GM21576 (cell line): ENCODE measurements at regions not wholly inside any gene's neighbourhood (a gene's known extent, or its start where the extent isn't known, plus 50 kb on each side); places are given as distances from the start of the nearest gene placed in this dataset.
"Not testable (repeated sequence)": the region's sequence is repeated elsewhere in the genome, so short reads cannot be mapped to it uniquely, and the experiment has no call there.

Experiments
- ATAC-seq: cut with Tn5 transposase; IDR thresholded peaks from one replicate; pipeline ENCODE4 v1.9.1; 2021; ENCODE audit warnings: mild to moderate bottlenecking, moderate library complexity; ENCODE audit not compliant: unreplicated experiment

- no peak for ATAC-seq
Observed at GRCh38 chr15:62316413-62317060, 151.5 kb upstream of the C2CD4B start.

DNA sequence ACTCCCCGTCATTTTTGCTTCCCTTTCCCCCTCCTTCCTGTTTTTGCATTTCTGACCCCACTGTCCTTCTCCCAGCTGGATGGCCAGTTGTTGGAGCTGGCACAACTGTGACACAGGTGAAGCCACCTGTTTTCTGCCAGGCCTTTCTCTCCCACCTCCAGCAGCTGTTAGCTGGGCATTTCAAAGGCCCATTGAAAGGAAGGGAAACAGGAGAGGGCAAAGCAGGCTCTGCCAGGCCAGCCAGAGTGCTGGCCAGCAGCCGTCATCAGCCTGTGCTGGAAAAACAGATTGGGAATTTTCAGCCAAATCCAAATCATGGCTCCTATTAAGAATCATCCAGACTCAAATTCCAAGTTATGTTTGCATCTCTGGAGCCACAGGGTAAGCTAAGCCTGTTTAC, 155.2 kb upstream of the C2CD4B start:
- ATAC-seq: no peak

DNA sequence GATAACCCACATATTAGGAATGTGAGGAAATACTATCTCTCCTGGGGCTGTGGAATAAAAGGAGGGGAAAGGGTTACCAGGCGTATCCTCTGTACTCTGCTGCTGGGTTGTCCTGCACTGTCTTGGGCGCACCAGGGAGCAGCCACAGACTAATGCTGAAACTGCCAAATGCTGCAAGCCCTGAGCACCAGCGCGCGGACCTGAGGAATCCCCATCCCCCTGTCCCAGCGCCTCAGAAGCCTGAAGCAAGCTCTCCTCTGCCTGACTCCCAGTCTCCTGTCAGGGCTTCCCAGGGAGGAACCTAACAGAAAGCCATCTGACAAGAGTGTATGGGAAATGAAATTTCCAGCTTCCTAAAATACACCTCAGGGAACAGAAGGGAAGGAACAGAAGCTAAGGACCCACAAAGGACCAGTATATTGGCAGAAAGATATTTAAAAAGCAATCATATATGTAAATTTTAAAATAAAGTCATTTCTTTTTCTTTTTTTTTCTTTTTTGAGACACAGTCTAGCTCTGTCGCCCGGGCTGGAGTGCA, 158.3 kb upstream of the C2CD4B start:
- ATAC-seq: no peak

GRCh38 chr15:62324382-62324781, 159.3 kb upstream of the C2CD4B start:
- ATAC-seq: no peak

DNA sequence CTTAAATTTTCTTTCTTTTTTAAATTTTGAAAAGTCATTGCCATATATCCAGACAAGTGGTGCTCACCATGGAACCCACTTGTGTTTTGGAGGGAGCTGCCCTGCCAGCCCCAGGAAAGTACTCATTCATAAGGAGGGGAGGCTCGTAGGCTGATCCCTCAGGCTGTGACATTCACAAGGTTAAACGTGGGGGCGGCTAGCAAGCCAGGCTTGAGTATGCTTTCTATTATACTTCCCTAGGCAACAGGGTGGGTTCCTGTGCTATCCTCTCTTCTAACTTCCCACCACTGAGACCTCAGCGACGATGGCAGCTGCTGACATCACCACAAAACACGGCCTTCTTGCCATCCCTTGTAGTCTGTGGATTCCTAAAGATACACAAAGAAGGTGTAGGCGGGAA, 160.5 kb upstream of the C2CD4B start:
- ATAC-seq: no peak

DNA sequence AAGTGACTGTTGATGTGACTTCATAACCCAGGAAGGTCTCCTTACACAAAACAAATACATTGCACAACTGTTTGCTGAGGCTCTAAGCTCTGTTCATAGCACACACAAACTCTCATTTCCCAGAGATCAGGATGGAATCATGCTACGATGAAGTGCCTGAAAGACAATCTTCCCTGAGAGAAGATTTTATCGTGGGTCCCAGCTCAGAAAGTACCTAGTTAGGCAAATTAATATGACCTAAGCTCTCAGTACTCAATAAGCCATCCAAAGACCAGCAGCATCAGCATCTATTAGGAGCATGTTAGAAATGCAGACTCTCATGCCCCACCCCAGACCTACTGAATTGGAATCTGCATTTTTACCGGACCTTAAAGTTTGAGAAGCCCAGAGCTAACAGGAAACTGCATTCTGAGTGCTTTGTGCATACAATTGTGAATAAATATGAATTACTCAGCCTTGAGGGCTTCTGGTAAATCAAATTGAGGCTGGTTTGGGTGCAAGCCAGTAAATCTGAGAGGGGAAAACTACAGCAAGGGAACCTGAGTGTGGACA, 161.5 kb upstream of the C2CD4B start:
- no peak for ATAC-seq

GRCh38 chr15:62327406-62327805, 162.3 kb upstream of the C2CD4B start:
- no peak for ATAC-seq

DNA sequence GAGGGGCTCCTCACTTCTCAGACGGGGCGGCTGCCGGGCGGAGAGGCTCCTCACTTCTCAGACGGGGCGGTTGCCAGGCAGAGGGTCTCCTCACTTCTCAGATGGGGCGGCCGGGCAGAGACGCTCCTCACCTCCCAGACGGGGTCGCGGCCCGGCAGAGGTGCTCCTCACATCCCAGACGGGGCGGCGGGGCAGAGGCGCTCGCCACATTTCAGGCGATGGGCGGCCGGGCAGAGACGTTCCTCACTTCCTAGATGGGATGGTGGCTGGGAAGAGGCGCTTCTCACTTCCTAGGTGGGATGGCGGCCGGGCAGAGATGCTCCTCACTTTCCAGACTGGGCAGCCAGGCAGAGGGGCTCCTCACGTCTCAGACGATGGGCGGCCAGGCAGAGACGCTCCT, 167.4 kb upstream of the C2CD4B start:
- ATAC-seq: not testable (repeated sequence)

DNA sequence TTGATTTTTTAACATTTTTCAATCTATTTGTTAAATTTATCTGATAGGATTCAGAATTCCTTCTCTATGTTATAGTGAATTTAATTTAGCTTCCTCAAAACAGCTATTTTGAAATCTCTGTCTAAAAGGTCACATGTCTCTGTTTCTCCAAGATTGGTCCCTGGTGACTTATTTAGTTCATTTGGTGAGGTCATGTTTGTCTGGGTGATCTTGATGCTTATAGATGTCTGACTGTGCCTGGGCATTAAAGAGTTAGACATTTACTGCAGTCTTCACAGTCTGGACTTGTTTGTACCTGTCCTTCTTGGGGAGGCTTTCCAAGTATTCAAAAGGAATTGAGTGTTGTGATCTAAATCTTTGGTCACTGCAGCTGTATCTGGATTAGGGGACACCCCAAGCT, 169.5 kb upstream of the C2CD4B start:
- no peak for ATAC-seq

- no peak for ATAC-seq
Observed at GRCh38 chr15:62337934-62338333, 172.8 kb upstream of the C2CD4B start.

DNA sequence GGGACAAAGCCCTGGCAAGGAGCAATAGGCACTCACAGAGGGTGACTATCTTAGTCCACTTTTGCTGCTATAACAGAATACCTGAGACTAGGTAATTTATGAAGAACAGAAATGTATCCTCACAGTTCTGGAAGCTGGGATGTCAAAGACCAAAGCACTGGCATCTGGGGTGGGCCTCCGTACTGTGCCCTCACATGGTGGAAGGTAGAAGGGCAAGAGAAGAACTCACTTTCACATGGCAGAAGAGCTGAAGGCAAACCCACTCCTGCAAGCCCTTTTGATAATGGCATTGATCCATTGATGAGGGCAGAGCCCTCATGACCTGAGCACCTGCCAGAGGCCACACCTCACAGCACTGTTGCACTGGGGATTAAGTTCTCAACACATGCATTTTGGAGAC, 173.4 kb upstream of the C2CD4B start:
- no peak for ATAC-seq

GRCh38 chr15:62342959-62343358, 177.9 kb upstream of the C2CD4B start:
- ATAC-seq: no peak

- no peak for ATAC-seq
Observed at GRCh38 chr15:62343397-62343796, 178.3 kb upstream of the C2CD4B start.

DNA sequence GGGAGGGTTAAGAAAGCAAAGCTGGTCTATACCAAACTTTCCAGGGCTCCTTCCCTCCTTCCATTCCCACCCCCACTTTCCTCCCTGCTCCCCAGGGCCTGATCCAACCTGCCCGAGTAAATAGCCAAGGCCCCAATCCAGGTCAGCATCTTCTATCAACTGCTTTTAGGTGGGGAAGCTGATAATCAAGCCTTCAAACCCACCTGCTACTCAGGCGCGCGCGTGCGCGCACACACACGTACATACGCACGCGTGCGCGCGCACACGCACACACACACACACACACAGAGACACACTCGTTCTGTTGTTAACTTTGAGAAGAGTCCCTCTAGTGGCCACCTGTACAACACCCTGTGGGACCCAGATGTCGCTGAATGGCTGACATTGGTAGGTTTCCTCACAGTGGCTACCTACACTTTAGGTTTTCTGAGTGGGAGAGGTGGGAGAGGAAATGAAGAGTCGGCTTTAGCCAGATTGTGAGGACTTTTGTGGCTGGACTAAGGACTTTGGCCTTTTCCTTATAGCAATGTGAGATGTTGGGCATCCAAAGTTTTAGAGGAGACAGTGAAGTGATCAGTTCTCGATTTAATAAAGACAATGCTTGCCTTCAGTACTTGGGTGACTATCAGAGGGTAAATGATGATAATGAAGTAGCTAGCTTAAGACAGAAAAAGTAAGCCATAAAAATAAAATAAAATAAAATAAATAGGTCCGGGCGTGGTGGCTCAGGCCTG, 179.9 kb upstream of the C2CD4B start:
- no peak for ATAC-seq

DNA sequence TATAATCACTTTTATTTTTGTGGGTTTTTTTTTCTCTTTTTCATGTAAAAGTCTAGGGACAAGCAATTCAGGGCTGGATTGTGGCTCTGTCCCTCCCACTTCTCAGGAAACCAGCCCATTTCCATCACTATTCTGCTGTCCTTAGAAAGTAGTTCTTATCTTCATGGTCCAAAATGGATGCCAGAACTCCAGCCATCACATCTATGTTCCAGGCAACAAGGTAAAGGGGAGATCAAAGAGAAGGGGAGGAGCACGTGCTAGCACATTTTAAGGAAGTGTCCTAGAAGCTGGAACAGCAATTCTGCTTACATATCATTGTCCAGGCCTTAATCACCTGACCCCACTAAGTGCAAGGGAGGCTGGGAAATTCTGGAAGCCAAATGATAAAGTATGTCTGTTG, 181.1 kb upstream of the C2CD4B start:
- ATAC-seq: no peak

DNA sequence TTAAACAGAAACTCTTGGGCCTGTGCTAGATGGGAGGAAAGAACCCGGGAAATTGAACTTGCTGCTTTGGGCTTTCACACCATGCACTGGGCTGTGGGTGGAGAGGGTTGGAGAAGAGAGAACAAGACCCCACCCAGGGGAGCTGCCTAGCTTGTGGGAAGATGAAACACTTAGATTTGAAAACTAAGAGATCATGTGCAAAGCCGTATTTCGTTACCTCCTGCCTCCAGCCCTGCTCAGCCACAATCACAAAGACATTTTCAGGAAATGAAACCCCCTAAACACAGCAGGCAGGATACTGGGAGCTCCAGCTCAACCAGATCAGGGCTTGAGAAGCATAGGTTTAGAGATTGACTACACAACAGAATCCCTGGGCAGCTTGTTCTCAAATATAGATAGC, 183.0 kb upstream of the C2CD4B start:
- no peak for ATAC-seq

DNA sequence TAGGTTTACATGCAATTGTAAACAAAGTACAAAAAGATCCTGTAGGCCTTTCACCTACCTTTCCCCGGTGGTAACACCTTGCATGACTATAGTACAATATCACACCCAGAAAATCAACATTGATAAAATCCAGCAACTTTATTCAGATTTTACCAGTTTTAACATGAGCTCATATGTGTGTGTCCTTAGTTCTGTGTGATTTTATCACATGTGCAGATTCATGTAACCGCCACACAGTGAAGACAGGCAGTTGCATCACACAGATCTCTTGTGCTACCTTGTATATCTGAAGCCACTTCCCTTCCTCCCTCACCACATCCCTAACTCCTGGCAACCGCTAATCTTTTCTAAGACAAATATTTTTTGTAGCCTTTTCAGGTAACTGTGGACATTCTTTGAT, 183.5 kb upstream of the C2CD4B start:
- no peak for ATAC-seq

DNA sequence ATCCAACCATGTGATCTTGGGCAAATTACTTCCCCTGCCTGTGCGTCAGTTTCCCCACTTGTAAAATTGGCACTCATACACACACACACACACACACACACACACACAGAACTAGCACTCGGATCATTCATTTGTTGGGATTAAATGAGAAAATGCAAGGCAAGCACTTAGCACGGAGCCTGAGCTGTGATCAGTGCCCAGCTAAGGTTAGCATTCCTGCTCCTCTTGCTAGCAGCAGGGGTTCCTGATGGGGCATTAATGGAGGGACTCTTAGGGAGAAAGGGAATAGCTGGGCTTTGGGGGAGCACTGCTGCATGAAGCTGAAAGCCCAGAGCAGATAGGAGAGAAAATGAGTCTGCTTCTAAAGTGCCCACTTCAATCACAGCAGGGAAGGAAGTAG, 187.7 kb upstream of the C2CD4B start:
- ATAC-seq: no peak

DNA sequence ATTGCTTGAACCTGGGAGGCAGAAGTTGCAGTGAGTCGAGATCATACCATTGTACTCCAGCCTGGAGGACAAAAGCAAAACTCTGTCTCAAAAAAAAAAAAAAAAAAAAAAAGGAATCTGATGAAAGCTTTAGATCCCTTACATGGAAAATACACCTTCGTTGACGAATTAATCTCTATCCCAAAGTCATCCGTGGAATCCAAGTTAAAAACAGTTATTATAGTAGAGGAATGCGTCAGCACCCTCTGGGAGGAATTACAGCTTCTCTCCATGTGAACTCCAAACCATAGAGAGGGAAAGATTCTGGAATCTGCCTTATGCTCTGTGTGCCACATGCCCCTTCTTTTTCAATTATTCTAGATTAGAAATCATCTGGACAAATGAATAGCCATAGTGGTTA, 192.3 kb upstream of the C2CD4B start:
- ATAC-seq: no peak

GRCh38 chr15:62359416-62359815, 194.3 kb upstream of the C2CD4B start:
- ATAC-seq: no peak

GRCh38 chr15:62360332-62361097, 195.4 kb upstream of the C2CD4B start:
- no peak for ATAC-seq
